Psoas muscle (tissue), 7 donors: ENCODE measurements at regions not wholly inside any gene's neighbourhood (a gene's known extent, or its start where the extent isn't known, plus 50 kb on each side); places are given as distances from the start of the nearest gene placed in this dataset.

ENCODE experiments used
- ATAC-seq, 4 donors: fragments of 200-7000 bp; cut with Tn5 transposase; one replicate each; pipeline ENCODE4 v1.9.1; 2020; ENCODE audit warnings: moderate library complexity in 3 of 4, mild to moderate bottlenecking in 2 of 4
- DNase-seq, 2 donors: peaks; one replicate each; pipeline ENCODE4 v3.0.0-alpha.2; 2020
- H3K27ac ChIP-seq: fragments of 200-600 bp; one replicate; pipeline ENCODE4 v1.8.0; 2022
- H3K27me3 ChIP-seq, 3 donors: fragments of 200-600 bp in 1 of 3; one replicate each; pipeline versions ENCODE4 v1.6.1 to v1.8.0; 2013 to 2022; ENCODE audit warnings: low read length in 2 of 3, mild to moderate bottlenecking in 2 of 3, moderate library complexity in 1 of 3; ENCODE audit not compliant: insufficient read depth in 3 of 3
- H3K36me3 ChIP-seq, 2 donors: fragments of 200-600 bp in 1 of 2; one replicate each; pipeline versions ENCODE4 v1.6.1 to v1.8.0; 2013 to 2022; ENCODE audit warnings: low read depth in 1 of 2, mild to moderate bottlenecking in 1 of 2, moderate library complexity in 1 of 2; ENCODE audit not compliant: insufficient read depth in 1 of 2
- H3K4me1 ChIP-seq: fragments of 200-600 bp; one replicate; pipeline ENCODE4 v1.8.0; 2022
- H3K4me3 ChIP-seq: fragments of 200-600 bp; one replicate; pipeline ENCODE4 v1.8.0; 2022; ENCODE audit warnings: mild to moderate bottlenecking
- H3K9me3 ChIP-seq: fragments of 200-600 bp; one replicate; pipeline ENCODE4 v1.8.0; 2022
- WGBS, 3 donors: extraction: QIAGEN DNeasy Blood & Tissue Kit; methylation state at CpG; one replicate each; pipeline versions ENCODE4 v1.1.6 to v1.1.7; 2013; 5-methylcytosine and 5-hydroxymethylcytosine counted together
- intact Hi-C, 2 donors: fragments of 100-400 bp; cut with DNase I; formaldehyde crosslinking; loops; one replicate each; pipeline versions ENCODE4 v1.11.0 to v1.14.2; 2022
- TF ChIP-seq, protein P1 (sequence below): fragments of 200-600 bp; IDR thresholded peaks from one replicate; pipeline ENCODE4 v1.8.0; 2022; ENCODE audit warnings: antibody characterized with exemption
- donor health status: healthy with polysubstance abuse.
- donor health status: DM: no; HTN: no; CAD: no; lungs with moderate emphysema.
- donor health status: Bipolar disorder and iron deficiency.
- donor health status: healthy.
- donor health status: DM: yes; HTN: yes; CAD: no.
- donor health status: DM: no; HTN: no; CAD: no.
- donor health status: DM: yes; HTN: yes; CAD: no.

GRCh38 chr5:8366266-8366665, 497.3 kb downstream of the MTRR start:
- H3K4me1 ChIP-seq: no peaks in the 10 kb centered on the region
- no peaks in the 10 kb centered on the region for H3K9me3 ChIP-seq
- no peaks in the 10 kb centered on the region for H3K27me3 ChIP-seq
- H3K4me3 ChIP-seq: no peak overlapping the region
- DNase-seq: no peak
- intact Hi-C loops: no loop called here
- TF ChIP-seq, protein P1, sequence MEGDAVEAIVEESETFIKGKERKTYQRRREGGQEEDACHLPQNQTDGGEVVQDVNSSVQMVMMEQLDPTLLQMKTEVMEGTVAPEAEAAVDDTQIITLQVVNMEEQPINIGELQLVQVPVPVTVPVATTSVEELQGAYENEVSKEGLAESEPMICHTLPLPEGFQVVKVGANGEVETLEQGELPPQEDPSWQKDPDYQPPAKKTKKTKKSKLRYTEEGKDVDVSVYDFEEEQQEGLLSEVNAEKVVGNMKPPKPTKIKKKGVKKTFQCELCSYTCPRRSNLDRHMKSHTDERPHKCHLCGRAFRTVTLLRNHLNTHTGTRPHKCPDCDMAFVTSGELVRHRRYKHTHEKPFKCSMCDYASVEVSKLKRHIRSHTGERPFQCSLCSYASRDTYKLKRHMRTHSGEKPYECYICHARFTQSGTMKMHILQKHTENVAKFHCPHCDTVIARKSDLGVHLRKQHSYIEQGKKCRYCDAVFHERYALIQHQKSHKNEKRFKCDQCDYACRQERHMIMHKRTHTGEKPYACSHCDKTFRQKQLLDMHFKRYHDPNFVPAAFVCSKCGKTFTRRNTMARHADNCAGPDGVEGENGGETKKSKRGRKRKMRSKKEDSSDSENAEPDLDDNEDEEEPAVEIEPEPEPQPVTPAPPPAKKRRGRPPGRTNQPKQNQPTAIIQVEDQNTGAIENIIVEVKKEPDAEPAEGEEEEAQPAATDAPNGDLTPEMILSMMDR: no peak
- H3K36me3 ChIP-seq: no peaks in the 10 kb centered on the region
- ATAC-seq: no peak
- 46 to 56% (median 52%) methylated on average over 6 of the region's 6 CpGs for WGBS, 3 donors
- H3K27ac ChIP-seq: no peak overlapping the region

DNA sequence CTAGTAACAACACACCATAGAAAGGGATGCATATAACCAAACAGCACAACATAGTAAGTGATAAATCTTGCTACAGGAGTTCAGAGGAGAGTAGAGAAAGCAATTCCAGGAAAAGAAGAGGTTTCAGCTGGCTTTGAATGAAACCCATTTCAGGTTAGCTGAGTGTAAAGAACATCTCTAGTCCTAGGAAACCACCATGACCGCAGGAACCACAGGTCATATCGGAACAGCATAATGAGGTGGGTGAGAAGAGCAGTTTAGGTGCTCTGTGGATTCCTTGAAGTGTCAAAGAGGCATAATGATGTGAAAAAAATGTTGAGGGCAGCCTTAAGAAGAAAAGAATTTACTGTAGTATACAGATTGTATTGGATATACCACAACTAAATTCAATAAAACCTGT, 507.5 kb downstream of the MTRR start:
- Histone ChIP-seq H3K27me3 (no peaks in the 10 kb centered on the region), H3K4me3 (no peak overlapping the region), H3K27ac (no peak overlapping the region), H3K36me3 (no peaks in the 10 kb centered on the region), H3K9me3 (no peaks in the 10 kb centered on the region), H3K4me1 (no peaks in the 10 kb centered on the region)
- 47 to 97% (median 72%) methylated on average over 2 of the region's 2 CpGs for WGBS, 3 donors
- TF ChIP-seq, protein P1: no peak
- DNase-seq (no peak), ATAC-seq (no peak)
- intact Hi-C loops: no loop called here

- Histone ChIP-seq H3K36me3 (no peaks in the 10 kb centered on the region), H3K9me3 (no peaks in the 10 kb centered on the region), H3K27ac (no peak overlapping the region), H3K4me1 (no peaks in the 10 kb centered on the region), H3K4me3 (no peak overlapping the region), H3K27me3 (no peaks in the 10 kb centered on the region)
- TF ChIP-seq, protein P1: no peak
- no peak for ATAC-seq
- intact Hi-C loops: no loop called here
- no peak for DNase-seq
Measured at GRCh38 chr5:8381972-8382371, 513.0 kb downstream of the MTRR start.

DNA sequence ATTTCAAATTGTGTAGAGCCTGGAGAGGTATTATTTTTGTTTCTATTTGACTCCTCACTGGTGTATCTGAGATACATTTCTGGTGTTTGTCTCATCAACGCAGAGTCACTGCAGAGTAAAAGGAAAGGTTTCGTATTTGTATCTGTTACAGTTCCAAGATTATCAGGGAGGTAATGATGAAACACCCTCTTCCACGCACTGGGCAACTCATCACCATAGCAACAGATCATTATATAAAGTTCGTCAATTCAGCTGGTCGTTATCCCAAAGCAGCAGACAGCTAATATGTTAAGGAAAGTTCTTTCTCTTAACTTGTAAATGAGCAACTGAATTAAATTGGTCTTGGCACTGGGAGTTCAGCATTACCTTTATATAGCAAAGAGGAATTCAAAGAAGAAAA, 513.5 kb downstream of the MTRR start:
- intact Hi-C loops: no loop called here
- TF ChIP-seq, protein P1: no peak
- Histone ChIP-seq H3K36me3 (no peaks in the 10 kb centered on the region), H3K27me3 (no peaks in the 10 kb centered on the region), H3K4me3 (no peak overlapping the region), H3K27ac (no peak overlapping the region), H3K4me1 (no peaks in the 10 kb centered on the region), H3K9me3 (no peaks in the 10 kb centered on the region)
- DNase-seq: no peak
- 79 to 84% (median 82%) methylated on average over 5 of the region's 5 CpGs for WGBS, 3 donors
- no peak for ATAC-seq

DNA sequence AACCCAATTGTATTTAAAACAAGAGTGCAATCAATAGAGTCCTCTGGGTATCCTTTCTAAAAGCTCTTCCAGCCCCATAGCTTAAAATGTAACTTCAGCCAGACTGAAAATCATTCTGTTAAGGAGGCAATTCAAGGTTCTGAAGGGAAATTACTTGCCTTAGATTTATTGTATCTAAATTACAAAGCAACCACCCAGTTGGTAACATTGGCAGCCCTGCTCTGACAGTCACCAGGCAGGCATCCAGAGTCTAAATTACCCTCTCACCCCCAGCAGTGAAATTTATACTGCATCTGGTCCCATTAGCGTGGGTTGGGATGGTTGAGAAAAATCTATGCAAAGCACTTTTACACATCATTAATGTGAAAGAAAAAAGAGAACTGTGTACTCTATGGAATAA, 514.7 kb downstream of the MTRR start:
- 20 to 41% (median 38%) methylated on average over 1 of the region's 1 CpG for WGBS, 3 donors
- TF ChIP-seq, protein P1: no peak
- intact Hi-C loops: no loop called here

More for the DNA sequence above, 514.7 kb downstream of the MTRR start:
- no peaks in the 10 kb centered on the region for H3K36me3 ChIP-seq
- ATAC-seq (no peak), DNase-seq (no peak)
- H3K4me3 ChIP-seq: no peak overlapping the region
- H3K4me1 ChIP-seq: no peaks in the 10 kb centered on the region
- no peaks in the 10 kb centered on the region for H3K27me3 ChIP-seq
- no peak overlapping the region for H3K27ac ChIP-seq
- no peaks in the 10 kb centered on the region for H3K9me3 ChIP-seq
